ENCODE measurements at regions not wholly inside any gene's neighbourhood (a gene's known extent, or its start where the extent isn't known, plus 50 kb on each side); places are given as distances from the start of the nearest gene placed in this dataset.

DNA sequence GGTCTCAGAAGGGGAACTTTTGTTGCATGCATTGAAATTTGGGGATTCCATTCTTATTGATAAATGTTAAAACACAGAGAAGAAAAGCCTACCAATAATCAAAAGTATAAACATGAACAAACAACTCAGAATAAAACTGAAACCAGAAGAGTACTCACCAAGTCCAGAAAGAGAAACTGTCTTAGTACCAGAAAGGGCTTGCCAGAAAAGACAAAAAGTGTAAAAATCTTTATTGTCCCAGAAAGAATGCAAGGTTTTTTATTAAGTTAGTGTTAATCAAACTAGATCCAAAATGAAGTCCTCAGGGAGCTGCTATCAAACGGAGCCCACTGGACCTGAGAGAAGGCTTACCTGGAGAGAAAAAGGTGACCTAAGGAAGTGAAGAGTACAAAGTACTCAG lies 897.5 kb downstream of the PCDH7 start:
- H4K20me1 ChIP-seq (ENCODE audit: insufficient read depth, low read length), result no peaks in the 10 kb centered on the region
- Mint-ChIP-seq H3K4me1 (no peaks in the 10 kb centered on the region), H3K36me3 (no peaks in the 10 kb centered on the region), H3K27ac (no peak overlapping the region), H3K9me3 (peaks cover 0 to 2% (median 0%) of the 10 kb centered on the region in 7 donors), H3K27me3 (ENCODE audit: low read depth in 3 of 3) (peaks cover 0 to 1% (median 0%) of the 10 kb centered on the region in 3 donors), H3K4me3 (no peak overlapping the region)
- H3K27ac ChIP-seq (ENCODE audit: low read depth in 1 of 2, low read length in 2 of 2), result no peak overlapping the region
- H3K27me3 ChIP-seq (ENCODE audit: control insufficient read depth in 2 of 2, insufficient read depth in 2 of 2, low read length in 2 of 2), result no peaks in the 10 kb centered on the region
- H3K9ac ChIP-seq (ENCODE audit: insufficient read depth, low read length, poor library complexity, severe bottlenecking), result no peak overlapping the region
- no peaks in the 10 kb centered on the region for H3K36me3 ChIP-seq (replicated peaks in 1 of 2; ENCODE audit: control insufficient read depth in 1 of 2, insufficient read depth in 2 of 2, low read length in 2 of 2)
- TF ChIP-seq CTCF (IDR thresholded peaks at IDR 0.05), result no peak
- intact Hi-C loops (cut with micrococcal nuclease), result no loop called here
- DNase-seq, result no peak
- H2AFZ ChIP-seq (ENCODE audit: insufficient read depth, low read depth, low read length, poor library complexity, severe bottlenecking), result no peak overlapping the region
- no peaks in the 10 kb centered on the region for H3K79me2 ChIP-seq (ENCODE audit: insufficient read depth, low read length)
- no peak overlapping the region for H3K4me2 ChIP-seq (replicated peaks; ENCODE audit: extremely low read depth, low read length, poor library complexity, severe bottlenecking)
- no peak overlapping the region for H3K4me3 ChIP-seq (replicated peaks in 1 of 3; ENCODE audit: low read depth in 2 of 3, low read length in 3 of 3)
- H3K9me3 ChIP-seq (replicated peaks in 1 of 2; ENCODE audit: control insufficient read depth in 1 of 2, insufficient read depth in 1 of 2, low read length in 2 of 2), result peaks cover 0 to 7% of the 10 kb centered on the region in 2 donors
- WGBS (ENCODE audit: insufficient coverage), result no CpG with 5 or more reads among the region's 1 CpG
- H3K4me1 ChIP-seq (ENCODE audit: control insufficient read depth in 1 of 2, insufficient read depth in 2 of 2, low read length in 2 of 2), result no peaks in the 10 kb centered on the region

- no peaks in the 10 kb centered on the region for H3K4me1 ChIP-seq (ENCODE audit: control insufficient read depth in 1 of 2, insufficient read depth in 2 of 2, low read length in 2 of 2)
- TF ChIP-seq CTCF (IDR thresholded peaks at IDR 0.05), result no peak
- H3K4me2 ChIP-seq (replicated peaks; ENCODE audit: extremely low read depth, low read length, poor library complexity, severe bottlenecking), result no peak overlapping the region
- Mint-ChIP-seq H3K27ac (no peak overlapping the region), H3K27me3 (ENCODE audit: low read depth in 3 of 3) (no peaks in the 10 kb centered on the region), H3K9me3 (peaks cover 0 to 2% (median 0%) of the 10 kb centered on the region in 7 donors), H3K4me3 (no peak overlapping the region), H3K36me3 (no peaks in the 10 kb centered on the region), H3K4me1 (no peaks in the 10 kb centered on the region)
- no peak overlapping the region for H3K9ac ChIP-seq (ENCODE audit: insufficient read depth, low read length, poor library complexity, severe bottlenecking)
- intact Hi-C loops (cut with micrococcal nuclease), result no loop called here
- H4K20me1 ChIP-seq (ENCODE audit: insufficient read depth, low read length), result no peaks in the 10 kb centered on the region
- H3K27ac ChIP-seq (ENCODE audit: low read depth in 1 of 2, low read length in 2 of 2), result no peak overlapping the region
- H3K79me2 ChIP-seq (ENCODE audit: insufficient read depth, low read length), result no peaks in the 10 kb centered on the region
- no peak overlapping the region for H2AFZ ChIP-seq (ENCODE audit: insufficient read depth, low read depth, low read length, poor library complexity, severe bottlenecking)
- no peaks in the 10 kb centered on the region for H3K36me3 ChIP-seq (replicated peaks in 1 of 2; ENCODE audit: control insufficient read depth in 1 of 2, insufficient read depth in 2 of 2, low read length in 2 of 2)
- H3K4me3 ChIP-seq (replicated peaks in 1 of 3; ENCODE audit: low read depth in 2 of 3, low read length in 3 of 3), result no peak overlapping the region
- no peaks in the 10 kb centered on the region for H3K9me3 ChIP-seq (replicated peaks in 1 of 2; ENCODE audit: control insufficient read depth in 1 of 2, insufficient read depth in 1 of 2, low read length in 2 of 2)
- no peaks in the 10 kb centered on the region for H3K27me3 ChIP-seq (ENCODE audit: control insufficient read depth in 2 of 2, insufficient read depth in 2 of 2, low read length in 2 of 2)
- no CpG with 5 or more reads among the region's 2 CpGs for WGBS (ENCODE audit: insufficient coverage)
- no peak for DNase-seq
Observed at GRCh38 chr4:31620476-31620875, 900.3 kb downstream of the PCDH7 start.
